ENCODE measurements at regions not wholly inside any gene's neighbourhood (a gene's known extent, or its start where the extent isn't known, plus 50 kb on each side); places are given as distances from the start of the nearest gene placed in this dataset.

- no peak overlapping the region for H3K4me3 ChIP-seq (ENCODE audit: low read length)
- no peaks in the 10 kb centered on the region for H3K27me3 ChIP-seq (ENCODE audit: control insufficient read depth, low read length)
- no peaks in the 10 kb centered on the region for H3K4me1 ChIP-seq (ENCODE audit: control insufficient read depth, low read length)
- TF ChIP-seq CTCF (IDR thresholded peaks at IDR 0.05; ENCODE audit: low read depth, low read length, poor library complexity, severe bottlenecking) (no peak), EZH2phosphoT487 (IDR thresholded peaks at IDR 0.05; ENCODE audit: borderline replicate concordance, low read length) (no peak)
- H3K79me2 ChIP-seq (ENCODE audit: control insufficient read depth, low read length) = no peaks in the 10 kb centered on the region
- no peak overlapping the region for H3K27ac ChIP-seq (ENCODE audit: low read depth, low read length)
- H3K4me2 ChIP-seq (ENCODE audit: low read length) = no peak overlapping the region
- no peaks in the 10 kb centered on the region for H3K9me2 ChIP-seq (replicated peaks; ENCODE audit: control insufficient read depth, low read length)
- H3F3A ChIP-seq (ENCODE audit: control insufficient read depth, insufficient read depth) = no peaks in the 10 kb centered on the region
- no peaks in the 10 kb centered on the region for H3K36me3 ChIP-seq (ENCODE audit: control insufficient read depth, low read length)
- H3K9me3 ChIP-seq (ENCODE audit: control insufficient read depth, insufficient read depth, low read length) = peaks cover 3% of the 10 kb centered on the region; the same call in 1 of the 2 replicates
- no peaks in the 10 kb centered on the region for H4K20me1 ChIP-seq (ENCODE audit: control insufficient read depth, insufficient read depth, low read depth, low read length)
These were observed 231.3 kb downstream of the PCDH17 start for GRCh38 chr13:57862879-57863278.

GRCh38 chr13:57865600-57866294 lies 234.2 kb downstream of the PCDH17 start:
- Histone ChIP-seq H3K4me3 (ENCODE audit: low read length) (no peak overlapping the region), H3K79me2 (ENCODE audit: control insufficient read depth, low read length) (no peaks in the 10 kb centered on the region), H3K4me2 (ENCODE audit: low read length) (no peak overlapping the region), H3K9me2 (replicated peaks; ENCODE audit: control insufficient read depth, low read length) (no peaks in the 10 kb centered on the region), H3K27ac (ENCODE audit: low read depth, low read length) (no peak overlapping the region), H3K9me3 (ENCODE audit: control insufficient read depth, insufficient read depth, low read length) (peaks cover 3% of the 10 kb centered on the region; the same call in 1 of the 2 replicates), H3F3A (ENCODE audit: control insufficient read depth, insufficient read depth) (no peaks in the 10 kb centered on the region), H3K36me3 (ENCODE audit: control insufficient read depth, low read length) (no peaks in the 10 kb centered on the region), H4K20me1 (ENCODE audit: control insufficient read depth, insufficient read depth, low read depth, low read length) (no peaks in the 10 kb centered on the region), H3K27me3 (ENCODE audit: control insufficient read depth, low read length) (no peaks in the 10 kb centered on the region), H3K4me1 (ENCODE audit: control insufficient read depth, low read length) (no peaks in the 10 kb centered on the region)
- TF ChIP-seq CTCF (IDR thresholded peaks at IDR 0.05; ENCODE audit: low read depth, low read length, poor library complexity, severe bottlenecking) = no peak
- no peak for TF ChIP-seq EZH2phosphoT487 (IDR thresholded peaks at IDR 0.05; ENCODE audit: borderline replicate concordance, low read length)

- Histone ChIP-seq H3K4me2 (ENCODE audit: low read length) (no peak overlapping the region), H3K36me3 (ENCODE audit: control insufficient read depth, low read length) (no peaks in the 10 kb centered on the region), H4K20me1 (ENCODE audit: control insufficient read depth, insufficient read depth, low read depth, low read length) (no peaks in the 10 kb centered on the region), H3K9me2 (replicated peaks; ENCODE audit: control insufficient read depth, low read length) (no peaks in the 10 kb centered on the region), H3F3A (ENCODE audit: control insufficient read depth, insufficient read depth) (no peaks in the 10 kb centered on the region), H3K4me1 (ENCODE audit: control insufficient read depth, low read length) (no peaks in the 10 kb centered on the region), H3K9me3 (ENCODE audit: control insufficient read depth, insufficient read depth, low read length) (no peaks in the 10 kb centered on the region), H3K4me3 (ENCODE audit: low read length) (no peak overlapping the region), H3K27ac (ENCODE audit: low read depth, low read length) (no peak overlapping the region), H3K79me2 (ENCODE audit: control insufficient read depth, low read length) (no peaks in the 10 kb centered on the region), H3K27me3 (ENCODE audit: control insufficient read depth, low read length) (no peaks in the 10 kb centered on the region)
- TF ChIP-seq CTCF (IDR thresholded peaks at IDR 0.05; ENCODE audit: low read depth, low read length, poor library complexity, severe bottlenecking) (no peak), EZH2phosphoT487 (IDR thresholded peaks at IDR 0.05; ENCODE audit: borderline replicate concordance, low read length) (no peak)
These were observed 243.0 kb downstream of the PCDH17 start for GRCh38 chr13:57874530-57874929.

All from DOHH2 (cell line).